ENCODE measurements at regions not wholly inside any gene's neighbourhood (a gene's known extent, or its start where the extent isn't known, plus 50 kb on each side); places are given as distances from the start of the nearest gene placed in this dataset.

DNA sequence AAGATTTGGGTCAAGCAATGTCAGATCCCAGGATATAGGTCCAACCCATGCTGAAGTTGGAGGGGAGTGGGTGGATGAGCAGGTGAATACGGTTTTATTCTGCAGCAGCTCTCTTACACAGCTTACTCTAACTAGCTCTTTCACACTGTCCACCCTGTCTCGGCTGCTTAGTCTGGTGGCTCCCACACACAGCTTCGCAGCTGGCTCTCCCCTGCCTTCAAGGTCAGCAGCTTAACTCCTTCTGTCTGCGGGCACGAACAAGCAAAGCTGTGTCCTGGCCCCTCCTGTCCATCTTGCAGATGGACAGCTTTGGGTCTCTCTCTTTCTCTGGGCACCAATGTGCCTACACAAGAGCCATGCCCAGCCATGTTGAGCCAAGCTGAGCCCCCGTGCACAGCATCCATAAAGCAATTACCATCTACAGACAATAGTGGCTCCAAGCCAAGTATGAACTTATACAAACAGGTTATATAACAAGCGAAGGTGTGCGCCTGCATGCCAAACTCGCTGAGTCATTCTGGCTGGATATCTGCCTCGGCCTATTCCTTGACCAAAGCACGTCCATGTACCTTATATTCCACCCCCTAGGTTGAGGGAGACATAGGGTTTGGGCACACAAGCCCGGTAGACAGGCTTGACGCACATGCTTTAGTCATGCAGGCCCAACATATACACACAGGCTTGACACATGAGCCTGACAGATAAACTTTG lies 1307.8 kb upstream of the RAG2 start:
- Histone ChIP-seq H3K79me2 (ENCODE audit: control insufficient read depth, insufficient read depth, low read length) (no peaks in the 10 kb centered on the region), H3K27me3 (replicated peaks in 1 of 2; ENCODE audit: control insufficient read depth in 2 of 2, insufficient read depth in 2 of 2, low read length in 1 of 2) (no peaks in the 10 kb centered on the region), H4K20me1 (ENCODE audit: control insufficient read depth, insufficient read depth) (no peaks in the 10 kb centered on the region), H3K4me2 (ENCODE audit: control insufficient read depth, insufficient read depth) (no peak overlapping the region), H3K36me3 (ENCODE audit: control insufficient read depth in 2 of 2, insufficient read depth in 2 of 2, low read length in 1 of 2) (no peaks in the 10 kb centered on the region), H2AFZ (ENCODE audit: control insufficient read depth, low read depth, low read length) (no peak overlapping the region), H3K4me3 (no peak overlapping the region), H3K9me3 (replicated peaks; ENCODE audit: control insufficient read depth, insufficient read depth, low read length) (no peaks in the 10 kb centered on the region), H3K9ac (ENCODE audit: control insufficient read depth, insufficient read depth, low read length) (no peak overlapping the region), H3K27ac (ENCODE audit: control insufficient read depth, insufficient read depth) (no peak overlapping the region), H3K4me1 (ENCODE audit: control insufficient read depth, insufficient read depth, low read length) (no peaks in the 10 kb centered on the region)
- no TSS peak for BruUV-seq (replicated peaks)
- WGBS (ENCODE audit: insufficient coverage, insufficient replicate concordance, low lambda C conversion rate, missing lambda C conversion rate): 34% methylated on average over 13 of the region's 13 CpGs
- POLR2A ChIA-PET: no interaction called here
- TF ChIP-seq MEF2A (IDR thresholded peaks at IDR 0.05; ENCODE audit: insufficient read depth, low read depth, low read length) (no peak), PAX5 (IDR thresholded peaks at IDR 0.05; ENCODE audit: borderline replicate concordance, low read depth, low read length) (no peak), SP1 (IDR thresholded peaks at IDR 0.05; ENCODE audit: low read depth, low read length) (no peak), EGR1 (IDR thresholded peaks at IDR 0.05; ENCODE audit: borderline replicate concordance in 1 of 2, low read depth in 2 of 2, low read length in 2 of 2) (no peak), SMAD1 (IDR thresholded peaks at IDR 0.05; ENCODE audit: low read depth, partially characterized antibody) (no peak), ATF2 (IDR thresholded peaks at IDR 0.05; ENCODE audit: low read length) (no peak), NR2C1 (IDR thresholded peaks at IDR 0.05) (no peak), EP300 (IDR thresholded peaks at IDR 0.05; ENCODE audit: borderline replicate concordance in 1 of 2, control insufficient read depth in 1 of 2, low read depth in 2 of 2, low read length in 2 of 2) (no peak), JUND (IDR thresholded peaks at IDR 0.05; ENCODE audit: low read depth, low read length) (no peak), ZBTB40 (IDR thresholded peaks at IDR 0.05; ENCODE audit: borderline replicate concordance) (no peak), NRF1 (conservative IDR thresholded peaks at IDR 0.05; ENCODE audit: low read depth, low read length) (no peak), RBBP5 (conservative IDR thresholded peaks at IDR 0.05) (no peak), KAT2A (conservative IDR thresholded peaks at IDR 0.05; ENCODE audit: control insufficient read depth, low read depth, low read length) (no peak), PAX8 (IDR thresholded peaks at IDR 0.05) (no peak)
- TF ChIP-seq, protein P1, sequence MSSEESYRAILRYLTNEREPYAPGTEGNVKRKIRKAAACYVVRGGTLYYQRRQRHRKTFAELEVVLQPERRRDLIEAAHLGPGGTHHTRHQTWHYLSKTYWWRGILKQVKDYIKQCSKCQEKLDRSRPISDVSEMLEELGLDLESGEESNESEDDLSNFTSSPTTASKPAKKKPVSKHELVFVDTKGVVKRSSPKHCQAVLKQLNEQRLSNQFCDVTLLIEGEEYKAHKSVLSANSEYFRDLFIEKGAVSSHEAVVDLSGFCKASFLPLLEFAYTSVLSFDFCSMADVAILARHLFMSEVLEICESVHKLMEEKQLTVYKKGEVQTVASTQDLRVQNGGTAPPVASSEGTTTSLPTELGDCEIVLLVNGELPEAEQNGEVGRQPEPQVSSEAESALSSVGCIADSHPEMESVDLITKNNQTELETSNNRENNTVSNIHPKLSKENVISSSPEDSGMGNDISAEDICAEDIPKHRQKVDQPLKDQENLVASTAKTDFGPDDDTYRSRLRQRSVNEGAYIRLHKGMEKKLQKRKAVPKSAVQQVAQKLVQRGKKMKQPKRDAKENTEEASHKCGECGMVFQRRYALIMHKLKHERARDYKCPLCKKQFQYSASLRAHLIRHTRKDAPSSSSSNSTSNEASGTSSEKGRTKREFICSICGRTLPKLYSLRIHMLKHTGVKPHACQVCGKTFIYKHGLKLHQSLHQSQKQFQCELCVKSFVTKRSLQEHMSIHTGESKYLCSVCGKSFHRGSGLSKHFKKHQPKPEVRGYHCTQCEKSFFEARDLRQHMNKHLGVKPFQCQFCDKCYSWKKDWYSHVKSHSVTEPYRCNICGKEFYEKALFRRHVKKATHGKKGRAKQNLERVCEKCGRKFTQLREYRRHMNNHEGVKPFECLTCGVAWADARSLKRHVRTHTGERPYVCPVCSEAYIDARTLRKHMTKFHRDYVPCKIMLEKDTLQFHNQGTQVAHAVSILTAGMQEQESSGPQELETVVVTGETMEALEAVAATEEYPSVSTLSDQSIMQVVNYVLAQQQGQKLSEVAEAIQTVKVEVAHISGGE (CRISPR knock-in tag; IDR thresholded peaks at IDR 0.05): no peak
- FAIRE-seq (no peak), DNase-seq (ENCODE audit: low read depth, low spot score) (no peak), ATAC-seq (no peak)
- in situ Hi-C loops (cut with MboI) (no loop called here), intact Hi-C loops (cut with micrococcal nuclease; ENCODE audit: unreplicated experiment) (no loop called here)
- SMC1A ChIA-PET (ENCODE audit: uncharacterized antibody, unreplicated experiment): no interaction called here
- RAD21 ChIA-PET (ENCODE audit: unreplicated experiment): no interaction called here
- CTCF ChIA-PET: no interaction called here

Data from GM12878 (cell line).